Adrenal gland (tissue), 5 donors: ENCODE measurements at regions not wholly inside any gene's neighbourhood (a gene's known extent, or its start where the extent isn't known, plus 50 kb on each side); places are given as distances from the start of the nearest gene placed in this dataset.

Experiments
- POLR2A ChIP-seq, 2 donors: fragments of 450-650 bp; IDR thresholded peaks; one replicate each; pipeline ENCODE4 v1.6.1; 2017; ENCODE audit warnings: antibody characterized with exemption in 2 of 2, mild to moderate bottlenecking in 2 of 2, moderate library complexity in 1 of 2
- TF ChIP-seq, protein P1 (sequence below), 6 experiments: fragments of 450-650 bp in 4 of 6; fragments of 200-600 bp in 2 of 6; sonication (generic) in 1 of 6; IDR thresholded peaks; 1 replicate in 5 of 6; 2 replicates in 1 of 6; pipeline versions ENCODE4 v1.5.1 to v1.8.0; 2016 to 2021; ENCODE audit warnings: antibody characterized with exemption in 6 of 6, mild to moderate bottlenecking in 2 of 6, moderate library complexity in 1 of 6
- donor health status: DM: no; HTN: no; CAD: no.

DNA sequence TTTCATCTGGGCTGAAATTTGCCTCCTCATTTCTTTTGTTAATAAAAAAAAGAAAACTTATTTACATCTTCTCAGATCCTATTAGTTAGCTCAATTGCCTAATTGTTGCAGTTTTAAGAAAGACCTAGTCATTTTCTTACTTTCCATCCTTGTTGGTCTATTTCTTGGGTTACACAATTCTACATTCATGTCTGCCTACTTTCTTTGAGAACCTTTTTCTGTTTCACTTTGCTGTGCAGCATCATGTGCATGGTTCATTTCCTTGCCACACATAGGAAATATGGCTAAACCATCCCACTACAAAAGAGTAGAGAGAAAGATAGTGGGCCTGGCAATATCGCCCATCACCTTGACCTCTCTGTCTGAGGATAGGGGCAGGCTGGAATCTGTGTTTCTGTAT is 780.7 kb upstream of the FANCL start:
- TF ChIP-seq, protein P1, sequence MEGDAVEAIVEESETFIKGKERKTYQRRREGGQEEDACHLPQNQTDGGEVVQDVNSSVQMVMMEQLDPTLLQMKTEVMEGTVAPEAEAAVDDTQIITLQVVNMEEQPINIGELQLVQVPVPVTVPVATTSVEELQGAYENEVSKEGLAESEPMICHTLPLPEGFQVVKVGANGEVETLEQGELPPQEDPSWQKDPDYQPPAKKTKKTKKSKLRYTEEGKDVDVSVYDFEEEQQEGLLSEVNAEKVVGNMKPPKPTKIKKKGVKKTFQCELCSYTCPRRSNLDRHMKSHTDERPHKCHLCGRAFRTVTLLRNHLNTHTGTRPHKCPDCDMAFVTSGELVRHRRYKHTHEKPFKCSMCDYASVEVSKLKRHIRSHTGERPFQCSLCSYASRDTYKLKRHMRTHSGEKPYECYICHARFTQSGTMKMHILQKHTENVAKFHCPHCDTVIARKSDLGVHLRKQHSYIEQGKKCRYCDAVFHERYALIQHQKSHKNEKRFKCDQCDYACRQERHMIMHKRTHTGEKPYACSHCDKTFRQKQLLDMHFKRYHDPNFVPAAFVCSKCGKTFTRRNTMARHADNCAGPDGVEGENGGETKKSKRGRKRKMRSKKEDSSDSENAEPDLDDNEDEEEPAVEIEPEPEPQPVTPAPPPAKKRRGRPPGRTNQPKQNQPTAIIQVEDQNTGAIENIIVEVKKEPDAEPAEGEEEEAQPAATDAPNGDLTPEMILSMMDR (IDR thresholded peaks at IDR 0.05) = no peak
- no peak for TF ChIP-seq POLR2A (IDR thresholded peaks at IDR 0.05)
